Keratinocyte (primary cell): ENCODE measurements at regions not wholly inside any gene's neighbourhood (a gene's known extent, or its start where the extent isn't known, plus 50 kb on each side); places are given as distances from the start of the nearest gene placed in this dataset.

Experiments
- EZH2 ChIP-seq: IDR thresholded peaks from one replicate; pipeline ENCODE4 v1.6.1; 2012; ENCODE audit warnings: inconsistent platforms, mild to moderate bottlenecking, low read length, moderate library complexity
- TF ChIP-seq, protein P1 (sequence below), 3 experiments: IDR thresholded peaks in 1 of 3; conservative IDR thresholded peaks in 1 of 3; optimal IDR thresholded peaks in 1 of 3; 2 replicates in 2 of 3; 3 replicates in 1 of 3; pipeline versions ENCODE3 to v1.5.1; 2011; ENCODE audit warnings: low read length in 3 of 3, mild to moderate bottlenecking in 3 of 3, moderate library complexity in 2 of 3, control low read depth in 1 of 3, inconsistent platforms in 1 of 3; ENCODE audit not compliant: insufficient read depth in 2 of 3; ENCODE audit errors: extremely low read depth in 1 of 3

- TF ChIP-seq, protein P1, sequence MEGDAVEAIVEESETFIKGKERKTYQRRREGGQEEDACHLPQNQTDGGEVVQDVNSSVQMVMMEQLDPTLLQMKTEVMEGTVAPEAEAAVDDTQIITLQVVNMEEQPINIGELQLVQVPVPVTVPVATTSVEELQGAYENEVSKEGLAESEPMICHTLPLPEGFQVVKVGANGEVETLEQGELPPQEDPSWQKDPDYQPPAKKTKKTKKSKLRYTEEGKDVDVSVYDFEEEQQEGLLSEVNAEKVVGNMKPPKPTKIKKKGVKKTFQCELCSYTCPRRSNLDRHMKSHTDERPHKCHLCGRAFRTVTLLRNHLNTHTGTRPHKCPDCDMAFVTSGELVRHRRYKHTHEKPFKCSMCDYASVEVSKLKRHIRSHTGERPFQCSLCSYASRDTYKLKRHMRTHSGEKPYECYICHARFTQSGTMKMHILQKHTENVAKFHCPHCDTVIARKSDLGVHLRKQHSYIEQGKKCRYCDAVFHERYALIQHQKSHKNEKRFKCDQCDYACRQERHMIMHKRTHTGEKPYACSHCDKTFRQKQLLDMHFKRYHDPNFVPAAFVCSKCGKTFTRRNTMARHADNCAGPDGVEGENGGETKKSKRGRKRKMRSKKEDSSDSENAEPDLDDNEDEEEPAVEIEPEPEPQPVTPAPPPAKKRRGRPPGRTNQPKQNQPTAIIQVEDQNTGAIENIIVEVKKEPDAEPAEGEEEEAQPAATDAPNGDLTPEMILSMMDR (optimal IDR thresholded peaks at IDR 0.05 in 1 of 3, IDR thresholded peaks at IDR 0.05 in 1 of 3, conservative IDR thresholded peaks at IDR 0.05 in 1 of 3; ENCODE audit: extremely low read depth in 1 of 3, insufficient read depth in 2 of 3, low read length in 3 of 3): no peak
- TF ChIP-seq EZH2: no peak
Measured at GRCh38 chr7:110396021-110396420, 694.9 kb upstream of the LRRN3 start.
